Neural cell (in vitro differentiated cells): ENCODE measurements at regions not wholly inside any gene's neighbourhood (a gene's known extent, or its start where the extent isn't known, plus 50 kb on each side); places are given as distances from the start of the nearest gene placed in this dataset.

ENCODE experiments used
- H2AFZ ChIP-seq: fragments of 200-600, 300-800 bp; sonication (generic), shearing (Covaris generic); 2 replicates; pipeline ENCODE4 v1.6.0; 2014; ENCODE audit warnings: low read depth, mild to moderate bottlenecking, antibody characterized with exemption, low read length, moderate library complexity
- H3F3A ChIP-seq: fragments of 200-600 bp; shearing (Covaris generic); 2 replicates; pipeline ENCODE4 v1.6.1; 2016; ENCODE audit warnings: mild to moderate bottlenecking, moderate library complexity, mixed read lengths, antibody characterized with exemption, low read length; ENCODE audit not compliant: insufficient read depth, poor library complexity, severe bottlenecking
- H3K27ac ChIP-seq: fragments of 200-600, 300-800 bp; sonication (generic), shearing (Covaris generic); 2 replicates; pipeline ENCODE4 v1.5.1; 2014; ENCODE audit warnings: mild to moderate bottlenecking, low read length, moderate library complexity
- H3K27me3 ChIP-seq: fragments of 300-800, 200-600 bp; sonication (generic), shearing (Covaris generic); 2 replicates; pipeline ENCODE4 v1.6.0; 2014; ENCODE audit warnings: mild to moderate bottlenecking, low read depth, low read length, moderate library complexity; ENCODE audit not compliant: insufficient read depth
- H3K36me3 ChIP-seq: fragments of 300-800, 200-600 bp; sonication (generic), shearing (Covaris generic); 2 replicates; pipeline ENCODE4 v1.5.1; 2014; ENCODE audit warnings: mild to moderate bottlenecking, antibody characterized with exemption, low read length, moderate library complexity; ENCODE audit not compliant: insufficient read depth
- H3K4me2 ChIP-seq: fragments of 300-800, 200-600 bp; sonication (generic), shearing (Covaris generic); 2 replicates; pipeline ENCODE4 v1.6.0; 2014; ENCODE audit warnings: mild to moderate bottlenecking, low read length
- H3K4me3 ChIP-seq: fragments of 300-800, 200-600 bp; sonication (generic), shearing (Covaris generic); 2 replicates; pipeline ENCODE4 v1.5.1; 2014; ENCODE audit warnings: mild to moderate bottlenecking, low read length, moderate library complexity
- H3K79me2 ChIP-seq: fragments of 200-600 bp; shearing (Covaris generic); replicated peaks from 2 replicates; pipeline ENCODE4 v1.6.0; 2014; ENCODE audit warnings: mild to moderate bottlenecking, low read length, moderate library complexity; ENCODE audit not compliant: insufficient read depth
- H3K9ac ChIP-seq: fragments of 300-800, 200-600 bp; sonication (generic), shearing (Covaris generic); 2 replicates; pipeline ENCODE4 v1.6.1; 2016; ENCODE audit warnings: mild to moderate bottlenecking, low read length, mixed read lengths
- H3K9me2 ChIP-seq: fragments of 200-600 bp; shearing (Covaris generic); 2 replicates; pipeline ENCODE4 v1.6.1; 2016; ENCODE audit warnings: mild to moderate bottlenecking, low read length, mixed read lengths; ENCODE audit not compliant: insufficient read depth
- H3K9me3 ChIP-seq: fragments of 200-600, 300-800 bp; sonication (generic), shearing (Covaris generic); 2 replicates; pipeline ENCODE4 v1.6.1; 2016; ENCODE audit warnings: mild to moderate bottlenecking, mixed run types, low read length, moderate library complexity, mixed read lengths
- H4K20me1 ChIP-seq: fragments of 200-600 bp; shearing (Covaris generic); 2 replicates; pipeline ENCODE4 v1.6.1; 2016; ENCODE audit warnings: mild to moderate bottlenecking, mixed run types; ENCODE audit not compliant: insufficient read depth
- CTCF ChIP-seq: fragments of 450-650 bp; IDR thresholded peaks from 2 replicates; pipeline ENCODE4 v1.5.1; 2014; ENCODE audit warnings: antibody characterized with exemption, mild to moderate bottlenecking, moderate library complexity; ENCODE audit not compliant: poor library complexity, severe bottlenecking
- EP300 ChIP-seq: fragments of 450-650 bp; conservative IDR thresholded peaks from 2 replicates; pipeline ENCODE4 v1.6.1; 2014; ENCODE audit warnings: antibody characterized with exemption, mild to moderate bottlenecking, moderate library complexity; ENCODE audit not compliant: poor library complexity, severe bottlenecking
- EZH2 ChIP-seq: fragments of 200-600, 300-800 bp; shearing (Covaris generic), sonication (generic); IDR thresholded peaks from 2 replicates; pipeline ENCODE4 v1.6.1; 2014; ENCODE audit warnings: antibody characterized with exemption, low read length, borderline replicate concordance, mild to moderate bottlenecking; ENCODE audit not compliant: insufficient read depth, poor library complexity, severe bottlenecking
- MXI1 ChIP-seq: fragments of 450-650 bp; conservative IDR thresholded peaks from 2 replicates; pipeline ENCODE4 v1.6.1; 2014; ENCODE audit warnings: antibody characterized with exemption, mild to moderate bottlenecking; ENCODE audit not compliant: poor library complexity, severe bottlenecking
- POLR2AphosphoS5 ChIP-seq: IDR thresholded peaks from 2 replicates; pipeline ENCODE4 v1.6.1; 2012
- RAD21 ChIP-seq: fragments of 450-650 bp; conservative IDR thresholded peaks from 2 replicates; pipeline ENCODE4 v1.6.1; 2014; ENCODE audit warnings: antibody characterized with exemption, mild to moderate bottlenecking, moderate library complexity
- REST ChIP-seq: IDR thresholded peaks from 2 replicates; pipeline ENCODE4 v1.6.1; 2012; ENCODE audit warnings: borderline replicate concordance
- SMC3 ChIP-seq: fragments of 450-650 bp; conservative IDR thresholded peaks from 2 replicates; pipeline ENCODE4 v1.6.1; 2014; ENCODE audit warnings: antibody characterized with exemption, mild to moderate bottlenecking, moderate library complexity; ENCODE audit not compliant: poor library complexity
- TAF1 ChIP-seq: IDR thresholded peaks from 2 replicates; pipeline ENCODE4 v1.6.1; 2012; ENCODE audit warnings: low read depth

GRCh38 chr4:126736133-126736518 lies 896.6 kb upstream of the INTU start:
- H3K4me2 ChIP-seq: no peak overlapping the region
- no peak overlapping the region for H2AFZ ChIP-seq

GRCh38 chr4:126737899-126738526 lies 894.7 kb upstream of the INTU start:
- no peaks in the 10 kb centered on the region for H3F3A ChIP-seq
- H3K9me2 ChIP-seq: no peaks in the 10 kb centered on the region
- no peak overlapping the region for H2AFZ ChIP-seq
- H3K27ac ChIP-seq: no peak overlapping the region
- H3K36me3 ChIP-seq: no peaks in the 10 kb centered on the region
- no peaks in the 10 kb centered on the region for H4K20me1 ChIP-seq
- H3K4me2 ChIP-seq: no peak overlapping the region
- no peak overlapping the region for H3K4me3 ChIP-seq
- no peak overlapping the region for H3K9ac ChIP-seq
- H3K27me3 ChIP-seq: no peaks in the 10 kb centered on the region
- H3K9me3 ChIP-seq: no peaks in the 10 kb centered on the region
- H3K79me2 ChIP-seq: no peaks in the 10 kb centered on the region
- TF ChIP-seq CTCF (no peak), EZH2 (no peak), MXI1 (no peak), TAF1 (no peak), RAD21 (no peak), EP300 (no peak), SMC3 (no peak), POLR2AphosphoS5 (no peak)

More at GRCh38 chr4:126736133-126736518, 896.6 kb upstream of the INTU start:
- Histone ChIP-seq H3K27me3 (no peaks in the 10 kb centered on the region), H3F3A (no peaks in the 10 kb centered on the region), H3K9me3 (no peaks in the 10 kb centered on the region), H3K9ac (no peak overlapping the region), H4K20me1 (no peaks in the 10 kb centered on the region), H3K27ac (no peak overlapping the region), H3K79me2 (no peaks in the 10 kb centered on the region), H3K36me3 (no peaks in the 10 kb centered on the region), H3K9me2 (no peaks in the 10 kb centered on the region), H3K4me3 (no peak overlapping the region)
- TF ChIP-seq SMC3 (no peak), EP300 (no peak), RAD21 (no peak), POLR2AphosphoS5 (no peak), REST (no peak), CTCF (no peak)
